Right lobe of liver (tissue), 6 donors: ENCODE measurements at regions not wholly inside any gene's neighbourhood (a gene's known extent, or its start where the extent isn't known, plus 50 kb on each side); places are given as distances from the start of the nearest gene placed in this dataset.

Source experiments
- ATAC-seq, 4 donors: fragments of 200-7000 bp; cut with Tn5 transposase; one replicate each; pipeline ENCODE4 v1.9.1; 2020; ENCODE audit warnings: mild to moderate bottlenecking in 4 of 4, moderate library complexity in 4 of 4
- DNase-seq, 3 donors: peaks; one replicate each; pipeline ENCODE4 v3.0.0-alpha.2; 2020
- H3K27ac ChIP-seq, 3 donors: fragments of 200-600 bp; one replicate each; pipeline ENCODE4 v1.8.0; 2022
- H3K27me3 ChIP-seq, 2 donors: fragments of 200-600 bp; one replicate each; pipeline ENCODE4 v1.8.0; 2022
- H3K36me3 ChIP-seq, 4 donors: fragments of 200-600 bp; sonication (generic) in 1 of 4; one replicate each; pipeline versions ENCODE4 v1.5.1 to v1.8.0; 2017 to 2022; ENCODE audit warnings: control low read depth in 1 of 4
- H3K4me1 ChIP-seq, 4 donors: fragments of 200-600 bp; sonication (generic) in 1 of 4; one replicate each; pipeline versions ENCODE4 v1.5.1 to v1.8.0; 2017 to 2022; ENCODE audit warnings: control low read depth in 1 of 4
- H3K4me3 ChIP-seq, 3 donors: fragments of 200-600 bp; one replicate each; pipeline ENCODE4 v1.8.0; 2022
- H3K9me3 ChIP-seq, 4 donors: fragments of 200-600 bp; sonication (generic) in 1 of 4; one replicate each; pipeline versions ENCODE4 v1.5.1 to v1.8.0; 2017 to 2022; ENCODE audit warnings: control low read depth in 1 of 4
- CTCF ChIP-seq, 4 donors: fragments of 200-600 bp in 3 of 4; fragments of 450-650 bp in 1 of 4; IDR thresholded peaks; one replicate each; pipeline versions ENCODE4 v1.5.1 to v1.8.0; 2016 to 2022; ENCODE audit warnings: antibody characterized with exemption in 4 of 4, mild to moderate bottlenecking in 2 of 4
- POLR2A ChIP-seq: fragments of 450-650 bp; IDR thresholded peaks from one replicate; pipeline ENCODE4 v1.6.1; 2017; ENCODE audit warnings: antibody characterized with exemption, mild to moderate bottlenecking
- WGBS: methylation state at CpG from one replicate; pipeline ENCODE4 v1.1.6; 2018; ENCODE audit warnings: low coverage, low lambda C conversion rate; ENCODE audit not compliant: insufficient coverage; ENCODE audit errors: missing lambda C conversion rate; 5-methylcytosine and 5-hydroxymethylcytosine counted together
- intact Hi-C, 2 donors: fragments of 100-400 bp; cut with DNase I; formaldehyde crosslinking; loops; one replicate each; pipeline versions ENCODE4 v1.11.2 to v1.14.1; 2022
- donor health status: DM: no; HTN: yes; CAD: no.
- donor health status: DM: no; HTN: no; CAD: no.
- donor health status: DM: no; HTN: no; CAD: no.
- donor health status: DM: no; HTN: yes; CAD: no.
- donor health status: DM: no; HTN: yes; CAD: no.

GRCh38 chr13:64928696-64929499 is 2301.2 kb downstream of the PCDH9 start:
- 29% methylated on average over 2 of the region's 3 CpGs for WGBS
- no peaks in the 10 kb centered on the region for H3K27me3 ChIP-seq
- no peaks in the 10 kb centered on the region for H3K36me3 ChIP-seq
- no peak overlapping the region for H3K4me3 ChIP-seq
- H3K4me1 ChIP-seq, result no peaks in the 10 kb centered on the region
- H3K27ac ChIP-seq, result no peak overlapping the region
- ATAC-seq, result no peak
- H3K9me3 ChIP-seq, result no peaks in the 10 kb centered on the region
- TF ChIP-seq POLR2A (no peak), CTCF (IDR thresholded peaks at IDR 0.05) (no peak)
- DNase-seq, result no peak
- intact Hi-C loops, result no loop called here

GRCh38 chr13:64925727-64926126 is 2304.4 kb downstream of the PCDH9 start:
- TF ChIP-seq POLR2A (no peak), CTCF (IDR thresholded peaks at IDR 0.05) (no peak)
- Histone ChIP-seq H3K36me3 (no peaks in the 10 kb centered on the region), H3K4me3 (no peak overlapping the region), H3K9me3 (no peaks in the 10 kb centered on the region), H3K27me3 (no peaks in the 10 kb centered on the region), H3K4me1 (no peaks in the 10 kb centered on the region), H3K27ac (no peak overlapping the region)
- ATAC-seq (peak in 1 of 4 donors; percentile 42), DNase-seq (no peak)
- intact Hi-C loops, result no loop called here
- WGBS, result 70% methylated on average over 4 of the region's 22 CpGs

DNA sequence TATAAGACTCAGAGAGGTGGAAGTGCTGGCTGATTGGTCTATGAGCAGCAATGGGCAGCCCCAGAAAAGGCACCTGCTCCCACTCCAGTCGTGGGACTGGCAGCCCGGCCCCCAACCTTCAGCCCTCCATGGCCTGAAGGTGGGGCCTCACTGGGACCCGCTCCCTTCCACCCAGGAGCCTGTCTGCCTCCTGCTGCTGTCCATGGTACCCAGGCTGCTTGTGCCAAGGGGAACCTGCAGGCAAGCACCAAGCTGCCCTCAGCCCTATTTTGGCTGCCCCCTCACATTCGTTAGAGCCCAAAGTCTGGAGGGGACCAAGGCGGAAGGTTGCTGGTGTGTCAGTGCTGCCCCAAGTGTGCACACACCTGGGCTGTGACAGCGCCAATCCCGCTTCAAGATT is 2304.9 kb downstream of the PCDH9 start:
- WGBS, result 30% methylated on average over 2 of the region's 7 CpGs
- TF ChIP-seq POLR2A (no peak), CTCF (IDR thresholded peaks at IDR 0.05) (no peak)
- intact Hi-C loops, result no loop called here
- ATAC-seq, result peak in 1 of 4 donors; percentile 13
- peak in 1 of 3 donors; percentile 33 for DNase-seq
- Histone ChIP-seq H3K27me3 (no peaks in the 10 kb centered on the region), H3K36me3 (no peaks in the 10 kb centered on the region), H3K4me1 (no peaks in the 10 kb centered on the region), H3K9me3 (no peaks in the 10 kb centered on the region), H3K4me3 (no peak overlapping the region), H3K27ac (no peak overlapping the region)

- WGBS, result 58% methylated on average over 5 of the region's 6 CpGs
- DNase-seq, result no peak
- Histone ChIP-seq H3K36me3 (no peaks in the 10 kb centered on the region), H3K4me3 (no peak overlapping the region), H3K9me3 (no peaks in the 10 kb centered on the region), H3K4me1 (no peaks in the 10 kb centered on the region), H3K27ac (no peak overlapping the region), H3K27me3 (no peaks in the 10 kb centered on the region)
- no peak for TF ChIP-seq POLR2A
- TF ChIP-seq CTCF (IDR thresholded peaks at IDR 0.05), result no peak
- no peak for ATAC-seq
- intact Hi-C loops, result no loop called here
Measured at GRCh38 chr13:64924401-64924800, 2305.7 kb downstream of the PCDH9 start.

DNA sequence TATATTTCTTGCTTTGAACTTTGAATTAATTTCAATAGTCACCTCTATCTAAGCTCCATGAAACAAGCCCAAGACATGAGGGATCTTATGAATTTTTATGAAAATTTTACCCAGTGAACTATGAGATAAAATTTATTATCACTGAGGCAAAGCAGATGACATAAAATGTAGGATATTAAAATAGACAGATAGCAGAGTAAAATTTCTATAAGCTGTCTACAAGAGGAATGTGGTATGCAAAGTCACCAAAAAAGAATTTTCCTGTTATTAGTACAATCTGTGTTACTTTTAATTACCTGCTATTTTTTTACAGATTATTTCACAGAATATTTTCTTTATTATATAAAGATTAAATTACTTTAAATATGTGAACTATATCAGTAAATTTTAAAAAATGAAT is 2312.6 kb downstream of the PCDH9 start:
- no peak overlapping the region for H3K4me3 ChIP-seq
- no peaks in the 10 kb centered on the region for H3K36me3 ChIP-seq
- H3K27me3 ChIP-seq, result no peaks in the 10 kb centered on the region
- ATAC-seq, result no peak
- no peaks in the 10 kb centered on the region for H3K4me1 ChIP-seq
- H3K9me3 ChIP-seq, result no peaks in the 10 kb centered on the region
- no peak overlapping the region for H3K27ac ChIP-seq
- TF ChIP-seq CTCF (IDR thresholded peaks at IDR 0.05), result no peak
- TF ChIP-seq POLR2A, result no peak
- intact Hi-C loops, result no loop called here
- no peak for DNase-seq
